GM12878 (cell line): ENCODE measurements at regions not wholly inside any gene's neighbourhood (a gene's known extent, or its start where the extent isn't known, plus 50 kb on each side); places are given as distances from the start of the nearest gene placed in this dataset.

Source experiments
- ATF2 ChIP-seq: IDR thresholded peaks from 2 replicates; pipeline ENCODE4 v1.6.1; 2012; ENCODE audit warnings: low read length, inconsistent platforms
- BACH1 ChIP-seq: fragments of 450-650 bp; IDR thresholded peaks from 2 replicates; pipeline ENCODE4 v1.6.1; 2017; ENCODE audit warnings: mild to moderate bottlenecking, borderline replicate concordance
- BHLHE40 ChIP-seq, 2 experiments: fragments of 450-650 bp in 1 of 2; IDR thresholded peaks; 2 replicates each; pipeline ENCODE4 v1.6.1; 2011 to 2017; ENCODE audit warnings: low read depth in 2 of 2, borderline replicate concordance in 1 of 2, improper control_type of control experiment in 1 of 2, low read length in 1 of 2, mild to moderate bottlenecking in 1 of 2
- CBFB ChIP-seq: IDR thresholded peaks from 2 replicates; pipeline ENCODE4 v1.6.1; 2016; ENCODE audit warnings: antibody characterized with exemption, low read depth
- CBX5 ChIP-seq: sonication (generic); IDR thresholded peaks from 2 replicates; pipeline ENCODE4 v1.6.1; 2016; ENCODE audit warnings: low read depth, moderate library complexity, mild to moderate bottlenecking, inconsistent platforms
- CEBPZ ChIP-seq: fragments of 150-350 bp; IDR thresholded peaks from 2 replicates; pipeline ENCODE4 v1.6.1; 2016; ENCODE audit warnings: low read depth, low read length
- CREB1 ChIP-seq: IDR thresholded peaks from 2 replicates; pipeline ENCODE4 v1.6.1; 2012; ENCODE audit warnings: low read depth, mild to moderate bottlenecking, inconsistent platforms
- HDGF ChIP-seq: fragments of 450-650 bp; IDR thresholded peaks from 2 replicates; pipeline ENCODE4 v1.6.1; 2016; ENCODE audit warnings: antibody characterized with exemption
- IKZF1 ChIP-seq: fragments of 450-650 bp; conservative IDR thresholded peaks from 2 replicates; pipeline ENCODE4 v1.6.1; 2017; ENCODE audit warnings: antibody characterized with exemption, mild to moderate bottlenecking
- IRF5 ChIP-seq: fragments of 450-650 bp; IDR thresholded peaks from 2 replicates; pipeline ENCODE4 v1.6.1; 2017; ENCODE audit warnings: borderline replicate concordance
- JUNB ChIP-seq: IDR thresholded peaks from 2 replicates; pipeline ENCODE4 v1.6.1; 2016; ENCODE audit warnings: antibody characterized with exemption, mild to moderate bottlenecking
- JUND ChIP-seq: IDR thresholded peaks from 2 replicates; pipeline ENCODE4 v1.6.1; 2012; ENCODE audit warnings: low read depth, mild to moderate bottlenecking, low read length, improper control_type of control experiment, moderate library complexity
- KLF5 ChIP-seq: fragments of 450-650 bp; IDR thresholded peaks from 2 replicates; pipeline ENCODE4 v1.6.1; 2014; ENCODE audit warnings: mild to moderate bottlenecking; ENCODE audit not compliant: partially characterized antibody
- MEF2B ChIP-seq: fragments of 450-650 bp; IDR thresholded peaks from 2 replicates; pipeline ENCODE4 v1.6.1; 2018; ENCODE audit warnings: mild to moderate bottlenecking, moderate library complexity; ENCODE audit not compliant: partially characterized antibody, poor library complexity, severe bottlenecking
- MYC ChIP-seq: IDR thresholded peaks from 2 replicates; pipeline ENCODE4 v1.6.1; 2011; ENCODE audit warnings: mild to moderate bottlenecking, low read length, moderate library complexity, inconsistent platforms; ENCODE audit not compliant: insufficient read depth, insufficient replicate concordance, insufficient read length, severe bottlenecking
- RAD21 ChIP-seq: IDR thresholded peaks from 2 replicates; pipeline ENCODE4 v1.6.1; 2011; ENCODE audit warnings: mild to moderate bottlenecking, low read depth, low read length, moderate library complexity; ENCODE audit not compliant: insufficient read depth
- SKIL ChIP-seq: fragments of 450-650 bp; IDR thresholded peaks from 2 replicates; pipeline ENCODE4 v1.6.1; 2017; ENCODE audit warnings: mild to moderate bottlenecking, low read depth, inconsistent platforms; ENCODE audit not compliant: poor library complexity, severe bottlenecking
- SMAD5 ChIP-seq: IDR thresholded peaks from 2 replicates; pipeline ENCODE4 v1.6.1; 2016; ENCODE audit warnings: antibody characterized with exemption, low read depth
- TARDBP ChIP-seq: IDR thresholded peaks from 2 replicates; pipeline ENCODE4 v1.6.1; 2016; ENCODE audit warnings: borderline replicate concordance
- YY1 ChIP-seq: IDR thresholded peaks from 2 replicates; pipeline ENCODE4 v1.6.1; 2011; ENCODE audit warnings: low read depth, mild to moderate bottlenecking, low read length
- ZNF622 ChIP-seq: fragments of 450-650 bp; IDR thresholded peaks from 2 replicates; pipeline ENCODE4 v1.6.1; 2017; ENCODE audit warnings: mild to moderate bottlenecking, inconsistent platforms
- ZSCAN29 ChIP-seq: fragments of 450-650 bp; IDR thresholded peaks from 2 replicates; pipeline ENCODE4 v1.6.1; 2017; ENCODE audit warnings: mild to moderate bottlenecking, moderate library complexity
- TF ChIP-seq, protein P1 (sequence below): IDR thresholded peaks from 2 replicates; pipeline ENCODE4 v1.6.1; 2012; ENCODE audit warnings: low read depth, low read length, improper control_type of control experiment
- TF ChIP-seq, protein P2 (sequence below): IDR thresholded peaks from 2 replicates; pipeline ENCODE4 v1.6.1; 2011; ENCODE audit warnings: low read depth, mild to moderate bottlenecking, low read length, moderate library complexity, borderline replicate concordance; ENCODE audit errors: extremely low read depth

- peak; percentile 70 for TF ChIP-seq ATF2
- no peak for TF ChIP-seq TARDBP
- no peak for TF ChIP-seq CREB1
- TF ChIP-seq ZSCAN29: no peak
- TF ChIP-seq BACH1: no peak
- TF ChIP-seq MEF2B: no peak
- TF ChIP-seq CBFB: no peak
- no peak for TF ChIP-seq IRF5
- no peak for TF ChIP-seq MYC
- TF ChIP-seq JUND: no peak
- TF ChIP-seq, protein P1, sequence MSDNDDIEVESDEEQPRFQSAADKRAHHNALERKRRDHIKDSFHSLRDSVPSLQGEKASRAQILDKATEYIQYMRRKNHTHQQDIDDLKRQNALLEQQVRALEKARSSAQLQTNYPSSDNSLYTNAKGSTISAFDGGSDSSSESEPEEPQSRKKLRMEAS: no peak
- TF ChIP-seq BHLHE40 (IDR thresholded peaks at IDR 0.05; ENCODE audit: borderline replicate concordance in 1 of 2, low read depth in 2 of 2, low read length in 1 of 2): no peak
- TF ChIP-seq IKZF1: peak; percentile 79
- no peak for TF ChIP-seq KLF5
- no peak for TF ChIP-seq SMAD5
- no peak for TF ChIP-seq HDGF
- no peak for TF ChIP-seq RAD21
- TF ChIP-seq, protein P2, sequence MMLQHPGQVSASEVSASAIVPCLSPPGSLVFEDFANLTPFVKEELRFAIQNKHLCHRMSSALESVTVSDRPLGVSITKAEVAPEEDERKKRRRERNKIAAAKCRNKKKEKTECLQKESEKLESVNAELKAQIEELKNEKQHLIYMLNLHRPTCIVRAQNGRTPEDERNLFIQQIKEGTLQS: no peak
- TF ChIP-seq YY1: no peak
- TF ChIP-seq ZNF622: no peak
- no peak for TF ChIP-seq SKIL
- TF ChIP-seq CEBPZ: no peak
- TF ChIP-seq CBX5: peak; percentile 57; the same call in 1 of the 2 replicates
- peak; percentile 65 for TF ChIP-seq JUNB
These were observed 355.3 kb upstream of the NR2F2 start (continued) for GRCh38 chr15:95975212-95975611.
